Panc1 (cell line): ENCODE measurements at regions not wholly inside any gene's neighbourhood (a gene's known extent, or its start where the extent isn't known, plus 50 kb on each side); places are given as distances from the start of the nearest gene placed in this dataset.

ENCODE experiments used
- POLR2AphosphoS5 ChIP-seq: IDR thresholded peaks from 2 replicates; pipeline ENCODE4 v1.6.1; 2012; ENCODE audit warnings: mild to moderate bottlenecking, low read depth, low read length, moderate library complexity
- SIN3A ChIP-seq: IDR thresholded peaks from 2 replicates; pipeline ENCODE4 v1.6.1; 2012; ENCODE audit warnings: low read depth, mild to moderate bottlenecking, low read length, moderate library complexity, borderline replicate concordance; ENCODE audit not compliant: insufficient read depth
- TF ChIP-seq, protein P1 (sequence below): fragments of 450-650 bp; IDR thresholded peaks from 2 replicates; pipeline ENCODE4 v1.5.1; 2017; ENCODE audit warnings: mild to moderate bottlenecking
- TF ChIP-seq, protein P2 (sequence below), 2 experiments: IDR thresholded peaks; 2 replicates each; pipeline ENCODE4 v1.6.1; 2011 to 2012; ENCODE audit warnings: low read depth in 2 of 2, control low read depth in 1 of 2, low read length in 1 of 2, mild to moderate bottlenecking in 1 of 2, moderate library complexity in 1 of 2; ENCODE audit not compliant: insufficient read depth in 1 of 2

- TF ChIP-seq, protein P1, sequence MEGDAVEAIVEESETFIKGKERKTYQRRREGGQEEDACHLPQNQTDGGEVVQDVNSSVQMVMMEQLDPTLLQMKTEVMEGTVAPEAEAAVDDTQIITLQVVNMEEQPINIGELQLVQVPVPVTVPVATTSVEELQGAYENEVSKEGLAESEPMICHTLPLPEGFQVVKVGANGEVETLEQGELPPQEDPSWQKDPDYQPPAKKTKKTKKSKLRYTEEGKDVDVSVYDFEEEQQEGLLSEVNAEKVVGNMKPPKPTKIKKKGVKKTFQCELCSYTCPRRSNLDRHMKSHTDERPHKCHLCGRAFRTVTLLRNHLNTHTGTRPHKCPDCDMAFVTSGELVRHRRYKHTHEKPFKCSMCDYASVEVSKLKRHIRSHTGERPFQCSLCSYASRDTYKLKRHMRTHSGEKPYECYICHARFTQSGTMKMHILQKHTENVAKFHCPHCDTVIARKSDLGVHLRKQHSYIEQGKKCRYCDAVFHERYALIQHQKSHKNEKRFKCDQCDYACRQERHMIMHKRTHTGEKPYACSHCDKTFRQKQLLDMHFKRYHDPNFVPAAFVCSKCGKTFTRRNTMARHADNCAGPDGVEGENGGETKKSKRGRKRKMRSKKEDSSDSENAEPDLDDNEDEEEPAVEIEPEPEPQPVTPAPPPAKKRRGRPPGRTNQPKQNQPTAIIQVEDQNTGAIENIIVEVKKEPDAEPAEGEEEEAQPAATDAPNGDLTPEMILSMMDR = no peak
- TF ChIP-seq, protein P2, sequence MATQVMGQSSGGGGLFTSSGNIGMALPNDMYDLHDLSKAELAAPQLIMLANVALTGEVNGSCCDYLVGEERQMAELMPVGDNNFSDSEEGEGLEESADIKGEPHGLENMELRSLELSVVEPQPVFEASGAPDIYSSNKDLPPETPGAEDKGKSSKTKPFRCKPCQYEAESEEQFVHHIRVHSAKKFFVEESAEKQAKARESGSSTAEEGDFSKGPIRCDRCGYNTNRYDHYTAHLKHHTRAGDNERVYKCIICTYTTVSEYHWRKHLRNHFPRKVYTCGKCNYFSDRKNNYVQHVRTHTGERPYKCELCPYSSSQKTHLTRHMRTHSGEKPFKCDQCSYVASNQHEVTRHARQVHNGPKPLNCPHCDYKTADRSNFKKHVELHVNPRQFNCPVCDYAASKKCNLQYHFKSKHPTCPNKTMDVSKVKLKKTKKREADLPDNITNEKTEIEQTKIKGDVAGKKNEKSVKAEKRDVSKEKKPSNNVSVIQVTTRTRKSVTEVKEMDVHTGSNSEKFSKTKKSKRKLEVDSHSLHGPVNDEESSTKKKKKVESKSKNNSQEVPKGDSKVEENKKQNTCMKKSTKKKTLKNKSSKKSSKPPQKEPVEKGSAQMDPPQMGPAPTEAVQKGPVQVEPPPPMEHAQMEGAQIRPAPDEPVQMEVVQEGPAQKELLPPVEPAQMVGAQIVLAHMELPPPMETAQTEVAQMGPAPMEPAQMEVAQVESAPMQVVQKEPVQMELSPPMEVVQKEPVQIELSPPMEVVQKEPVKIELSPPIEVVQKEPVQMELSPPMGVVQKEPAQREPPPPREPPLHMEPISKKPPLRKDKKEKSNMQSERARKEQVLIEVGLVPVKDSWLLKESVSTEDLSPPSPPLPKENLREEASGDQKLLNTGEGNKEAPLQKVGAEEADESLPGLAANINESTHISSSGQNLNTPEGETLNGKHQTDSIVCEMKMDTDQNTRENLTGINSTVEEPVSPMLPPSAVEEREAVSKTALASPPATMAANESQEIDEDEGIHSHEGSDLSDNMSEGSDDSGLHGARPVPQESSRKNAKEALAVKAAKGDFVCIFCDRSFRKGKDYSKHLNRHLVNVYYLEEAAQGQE (IDR thresholded peaks at IDR 0.05; ENCODE audit: insufficient read depth in 1 of 2, low read depth in 2 of 2, low read length in 1 of 2) = no peak
- TF ChIP-seq POLR2AphosphoS5 (no peak), SIN3A (no peak)
Observed at GRCh38 chr17:33487187-33487879, 194.2 kb upstream of the ASIC2 start.
